Islet precursor cell (in vitro differentiated cells): ENCODE measurements at regions not wholly inside any gene's neighbourhood (a gene's known extent, or its start where the extent isn't known, plus 50 kb on each side); places are given as distances from the start of the nearest gene placed in this dataset.
"Not testable (repeated sequence)": the region's sequence is repeated elsewhere in the genome, so short reads cannot be mapped to it uniquely, and the experiment has no call there.

Source experiments
- DNase-seq: peaks from one replicate; pipeline ENCODE4 v3.0.0-alpha.2; 2018

DNA sequence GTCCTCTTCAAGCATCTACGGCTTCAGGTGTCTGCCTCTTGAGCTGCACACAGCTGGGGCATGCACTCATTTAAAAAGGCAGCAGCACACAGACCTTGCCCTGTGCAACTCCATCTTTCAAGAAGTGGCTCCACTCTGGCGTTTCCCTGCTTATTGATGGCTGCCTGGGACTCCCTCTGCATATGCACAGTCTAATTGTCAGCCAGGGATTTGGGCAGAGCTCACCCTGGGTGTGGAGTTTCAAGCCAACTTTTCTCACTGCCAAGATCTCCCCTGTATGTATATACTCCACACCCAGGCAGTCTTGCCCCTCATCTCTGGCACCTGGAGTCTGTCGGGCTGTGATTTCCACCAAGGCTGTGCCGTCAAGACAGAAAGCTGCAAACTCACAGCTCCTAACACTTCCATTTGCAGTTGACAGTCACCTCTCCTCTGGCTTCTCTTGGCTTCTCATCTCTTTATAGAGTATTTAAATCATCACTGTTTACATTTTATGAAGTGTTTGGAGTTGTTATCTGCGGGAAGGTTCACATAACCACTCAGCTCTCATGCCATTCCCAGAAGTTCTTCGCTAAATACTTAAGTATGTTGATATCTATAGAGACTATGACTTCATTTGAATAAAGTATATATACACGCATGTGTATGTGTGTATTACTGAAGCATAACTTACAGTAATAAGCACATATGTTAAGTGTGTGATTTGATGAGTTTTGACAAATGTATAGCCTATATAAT, 130.5 kb upstream of the ZNF469 start:
- not testable (repeated sequence) for DNase-seq

DNA sequence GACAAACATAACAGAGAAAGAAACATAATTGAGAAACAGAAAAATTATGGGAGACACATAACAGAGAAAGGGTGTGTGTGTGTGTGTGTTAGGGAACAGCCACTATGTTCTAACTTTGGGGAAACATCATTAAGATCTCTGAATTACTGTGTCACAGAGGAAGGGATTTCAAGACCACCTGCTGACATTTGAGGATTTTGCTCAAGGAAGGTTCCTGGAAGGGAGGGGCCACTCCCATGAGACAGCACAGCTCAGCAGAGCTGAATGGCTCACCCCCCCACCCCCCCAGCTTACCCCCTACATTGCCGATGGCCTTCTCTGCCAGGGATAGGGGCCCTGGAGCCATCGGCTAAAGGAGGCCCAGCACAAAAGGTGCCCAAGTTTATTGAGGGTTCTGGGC, 124.6 kb upstream of the ZNF469 start:
- DNase-seq, result not testable (repeated sequence)

GRCh38 chr16:88258764-88259525, 123.8 kb upstream of the ZNF469 start:
- peak; percentile 88 for DNase-seq

DNA sequence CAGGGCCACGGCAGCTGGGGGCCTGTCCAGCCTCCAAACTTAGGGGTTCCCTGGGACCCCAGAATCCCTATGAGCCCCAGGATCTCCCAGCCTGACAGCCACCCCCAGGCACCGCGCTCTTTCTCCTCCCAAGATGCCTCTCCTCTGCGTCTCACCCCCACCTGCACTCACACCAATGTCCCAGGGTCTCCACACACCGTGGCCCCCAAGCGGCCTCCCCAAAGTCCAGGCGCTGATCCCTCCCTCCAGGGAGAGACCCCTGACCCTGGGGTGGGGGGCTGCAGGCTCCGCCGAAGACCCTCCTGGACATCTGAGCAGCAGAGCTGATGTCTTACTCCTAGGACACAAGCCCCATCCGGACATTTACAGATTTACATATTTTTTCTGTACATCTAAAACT, 123.2 kb upstream of the ZNF469 start:
- not testable (repeated sequence) for DNase-seq

GRCh38 chr16:88260146-88260545, 122.6 kb upstream of the ZNF469 start:
- DNase-seq, result not testable (repeated sequence)

GRCh38 chr16:88260881-88261665, 121.7 kb upstream of the ZNF469 start:
- not testable (repeated sequence) for DNase-seq

DNA sequence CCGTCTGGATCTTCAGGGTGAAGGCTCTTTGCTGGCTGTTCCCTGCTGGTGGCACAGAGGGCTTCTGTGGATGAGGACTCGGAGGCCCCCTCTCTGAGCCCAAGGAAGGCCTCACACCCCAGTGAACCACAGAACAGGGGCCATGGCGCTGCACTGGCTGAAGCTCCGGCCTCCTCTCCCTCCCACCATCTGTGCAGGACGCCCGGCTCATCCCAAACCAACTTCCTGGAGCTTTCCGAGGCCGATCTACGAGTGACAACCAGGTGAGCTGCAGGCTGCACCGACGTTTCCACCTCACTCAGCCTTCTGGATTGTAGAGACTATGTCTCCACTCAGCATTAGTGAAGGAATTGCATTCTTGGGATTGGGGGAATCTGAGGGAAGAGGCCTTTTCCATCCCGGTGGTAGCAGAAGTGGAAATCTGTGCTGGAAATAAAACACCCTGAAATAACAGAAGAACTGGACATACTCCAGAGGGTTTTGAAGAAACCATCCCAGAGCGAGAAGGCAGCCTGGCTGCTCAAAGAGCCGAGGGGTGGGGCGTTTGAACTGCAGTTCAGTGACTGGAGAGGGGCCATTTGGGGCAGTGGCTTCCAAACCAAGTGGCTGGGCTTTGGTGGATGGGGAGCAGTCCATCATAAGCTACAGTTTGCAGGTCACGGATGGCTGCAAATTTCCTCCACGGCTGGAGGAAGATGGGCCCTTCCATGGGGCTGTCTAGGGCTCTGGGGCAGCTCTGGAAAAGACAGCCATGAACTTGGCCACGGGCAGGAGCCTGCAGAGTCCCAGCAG, 120.7 kb upstream of the ZNF469 start:
- not testable (repeated sequence) for DNase-seq

DNA sequence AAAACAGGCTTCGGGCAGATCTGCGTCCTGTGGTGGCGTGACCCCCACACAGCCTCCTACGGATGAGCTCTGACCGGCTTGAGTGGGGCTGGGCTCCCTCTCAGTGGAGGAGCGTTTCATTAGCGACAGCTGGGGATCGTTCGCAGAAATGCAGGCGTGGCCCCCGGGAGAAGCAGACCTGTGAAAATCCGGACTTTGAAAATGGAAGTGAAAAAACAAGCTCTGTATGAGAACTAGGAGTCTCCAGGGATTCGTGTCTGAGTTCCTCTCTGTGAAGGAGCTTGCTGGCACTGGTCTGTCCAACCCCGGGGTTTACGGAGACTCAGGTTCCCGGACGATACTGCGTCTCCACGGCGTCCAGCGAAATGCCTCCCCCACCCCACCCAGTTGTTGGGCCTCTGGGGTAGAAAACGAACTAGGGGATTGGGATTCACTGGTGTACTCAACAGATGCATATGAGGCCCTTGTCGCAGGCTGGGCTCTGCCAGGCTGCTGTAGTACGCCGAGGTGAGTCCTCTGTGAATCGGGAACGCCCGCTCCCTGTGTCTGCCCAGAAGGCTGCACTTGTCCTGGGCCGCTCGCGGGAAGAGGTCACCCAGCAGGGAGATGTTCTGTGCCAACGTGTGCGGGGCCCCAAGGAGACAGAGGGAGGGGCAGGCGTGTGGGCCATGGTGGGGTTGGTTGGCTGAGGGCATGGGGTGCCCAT, 119.7 kb upstream of the ZNF469 start:
- DNase-seq, result peak; percentile 75

DNA sequence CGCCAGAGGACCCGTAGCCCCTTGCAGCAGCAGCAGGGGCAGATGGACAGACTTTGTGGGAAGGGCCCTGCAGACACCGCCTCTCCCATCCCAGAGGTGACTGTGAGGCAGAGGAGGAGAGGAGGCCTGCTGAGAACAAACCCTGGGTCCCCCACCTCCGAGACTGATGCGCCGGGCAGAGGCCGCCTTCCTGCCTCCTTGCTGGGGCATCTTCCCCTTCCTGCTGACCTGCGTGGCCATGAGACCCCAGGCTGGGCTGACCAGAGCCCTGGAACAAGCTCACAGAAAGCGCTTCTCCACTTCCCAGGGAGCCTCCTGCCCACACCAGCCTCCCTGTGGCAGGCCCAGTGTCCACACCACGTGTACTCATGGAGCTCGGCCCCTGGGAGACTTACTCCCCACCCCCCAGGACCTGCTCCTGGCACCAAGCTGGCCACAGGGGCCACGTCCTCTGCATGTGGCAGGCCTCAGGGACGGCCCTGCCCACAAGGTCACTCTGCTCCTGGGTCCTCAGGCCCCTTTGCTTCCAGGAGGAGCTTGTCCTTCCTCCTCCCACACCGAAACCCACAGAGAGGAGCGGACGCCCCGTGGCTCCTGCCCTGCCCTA, 119.0 kb upstream of the ZNF469 start:
- not testable (repeated sequence) for DNase-seq

- DNase-seq, result peak; percentile 98
Measured at GRCh38 chr16:88264641-88265285, 118.0 kb upstream of the ZNF469 start.

DNA sequence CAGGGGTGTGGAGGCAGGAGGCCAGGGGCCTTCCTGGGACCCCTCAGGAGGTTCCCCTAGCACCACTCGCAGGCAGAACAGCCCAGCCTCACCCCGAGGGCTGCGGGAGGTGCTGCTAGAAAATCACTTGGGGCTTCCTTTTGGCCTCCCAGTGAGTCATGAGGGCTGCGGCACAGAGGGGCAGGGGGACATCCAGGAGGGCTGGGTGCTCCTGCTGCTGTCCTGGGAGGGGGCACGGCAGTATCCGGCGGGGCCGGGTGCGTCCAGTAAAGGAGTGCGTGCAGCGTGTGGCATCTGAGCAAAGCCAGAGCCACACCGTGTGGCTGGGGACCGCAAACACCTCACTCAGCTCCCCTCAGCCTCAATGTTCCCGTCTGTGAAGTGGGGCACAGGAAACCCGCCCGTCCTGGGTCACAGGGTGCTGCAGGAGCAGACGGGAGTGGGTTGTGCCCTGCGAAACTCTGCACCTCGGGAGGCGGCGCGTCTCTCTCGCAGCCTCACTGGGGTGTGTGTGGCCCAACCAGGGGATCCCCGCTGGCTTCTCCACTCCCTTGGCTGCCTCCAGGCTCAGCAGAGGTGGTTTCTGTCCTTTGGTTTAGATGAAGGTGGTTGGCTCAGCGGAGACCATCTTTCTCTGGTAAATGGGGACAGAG, 117.3 kb upstream of the ZNF469 start:
- not testable (repeated sequence) for DNase-seq

DNA sequence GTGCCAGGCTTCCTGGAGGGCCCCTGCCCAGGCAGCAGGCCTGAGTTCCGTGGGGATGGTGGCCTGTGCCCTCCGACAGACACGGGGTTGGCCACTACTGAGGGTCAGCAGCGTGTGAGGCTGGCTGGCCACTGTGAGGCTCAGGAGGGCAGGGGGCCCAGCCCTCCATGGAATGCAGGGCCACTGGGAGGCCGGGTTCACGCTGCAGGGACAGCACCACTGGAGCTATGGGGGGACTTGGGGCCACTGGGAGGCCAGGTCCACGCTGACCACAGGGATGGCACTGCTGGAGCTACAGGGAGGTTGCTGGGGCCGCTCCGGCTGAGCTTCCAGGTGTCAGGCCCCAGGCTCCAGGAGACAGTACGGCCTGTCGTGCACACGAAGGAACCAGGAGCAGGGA, 116.7 kb upstream of the ZNF469 start:
- DNase-seq, result not testable (repeated sequence)

DNA sequence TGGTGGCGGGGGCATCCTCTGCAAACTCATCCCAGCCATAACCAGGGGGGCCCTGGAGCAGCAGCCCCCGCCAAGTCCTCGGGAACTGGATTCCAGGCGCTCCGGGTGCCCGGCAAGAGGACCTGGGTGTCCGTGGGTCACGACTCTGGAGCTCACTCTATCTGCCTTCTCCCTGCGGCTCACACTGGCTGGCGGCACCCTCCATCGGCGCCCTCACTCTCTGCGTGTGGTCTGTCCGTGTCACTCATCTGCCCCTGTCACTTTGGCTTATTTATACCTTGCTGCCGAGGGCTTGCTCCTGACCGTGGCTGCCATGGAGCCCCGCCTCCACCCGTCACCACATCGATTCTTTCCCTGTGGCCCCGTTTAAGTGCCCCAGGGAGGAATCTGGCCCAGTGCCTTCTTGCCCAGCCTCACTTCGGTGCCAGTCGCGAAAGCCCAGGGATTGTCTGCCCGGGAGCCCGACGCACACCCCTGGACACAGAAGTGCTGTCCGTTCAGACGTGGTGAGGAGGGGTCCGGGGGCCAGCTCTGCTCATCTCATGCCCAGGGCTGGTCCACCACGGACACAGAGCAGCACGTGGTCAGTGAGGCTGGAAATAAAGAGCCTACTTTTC, 115.7 kb upstream of the ZNF469 start:
- DNase-seq, result not testable (repeated sequence)

DNA sequence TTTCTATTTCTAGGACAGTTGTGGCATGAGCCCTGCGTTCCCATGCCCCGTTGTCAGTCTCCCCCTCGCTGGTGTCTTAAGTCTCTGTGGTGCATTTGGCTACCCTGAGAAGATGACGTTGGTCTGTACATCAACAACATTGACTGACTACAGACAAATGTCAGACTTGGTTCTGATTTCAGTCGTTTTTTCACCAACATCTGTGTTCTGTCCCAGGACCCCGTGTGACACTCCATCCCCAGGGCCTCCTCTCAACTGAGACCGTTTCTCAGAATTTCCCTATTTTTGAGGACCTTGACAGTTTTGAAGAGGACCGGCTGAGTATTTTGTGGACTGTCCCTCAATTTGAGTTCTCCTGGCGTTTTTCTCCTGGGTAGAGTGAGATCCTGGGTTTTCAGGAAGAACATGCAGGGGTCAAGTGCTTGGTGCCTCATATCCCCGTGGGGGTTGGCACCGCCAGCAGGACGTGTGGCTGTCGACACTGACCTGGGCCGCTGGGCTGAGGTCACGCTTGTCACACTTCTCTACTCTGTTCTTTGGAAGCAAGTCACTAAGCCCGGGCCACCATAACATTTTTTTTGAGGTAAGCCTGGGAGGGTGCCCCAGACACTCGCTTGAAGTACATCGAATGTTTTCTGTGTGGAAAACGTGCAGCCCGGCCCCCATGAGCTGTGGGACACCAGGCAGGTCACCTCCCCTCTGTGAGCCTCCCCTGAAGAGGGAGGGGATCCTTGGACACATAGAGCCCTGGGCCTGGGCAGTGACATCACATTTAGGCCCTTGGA, 114.4 kb upstream of the ZNF469 start:
- DNase-seq, result not testable (repeated sequence)

GRCh38 chr16:88270171-88270790, 112.5 kb upstream of the ZNF469 start:
- peak; percentile 83 for DNase-seq

GRCh38 chr16:88271296-88271695, 111.5 kb upstream of the ZNF469 start:
- DNase-seq, result not testable (repeated sequence)

DNA sequence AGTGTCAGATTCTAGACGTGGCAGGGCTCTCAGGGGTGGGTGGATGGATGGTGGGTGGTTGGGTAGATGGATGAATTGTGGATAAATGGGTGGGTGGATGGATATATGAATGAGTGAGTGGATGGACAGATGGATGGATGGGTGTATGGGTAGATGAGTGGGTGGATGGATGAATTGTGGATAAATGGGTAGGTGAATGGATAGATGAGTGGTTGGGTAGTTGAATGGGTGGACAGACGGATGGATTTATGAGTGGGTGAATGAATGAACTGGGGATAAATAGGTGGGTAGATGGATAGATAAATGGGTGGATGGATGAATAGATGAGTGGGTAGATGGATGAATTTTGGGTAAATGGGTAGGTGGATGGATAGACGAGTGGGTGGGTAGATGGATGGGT, 111.0 kb upstream of the ZNF469 start:
- not testable (repeated sequence) for DNase-seq

GRCh38 chr16:88272437-88272836, 110.3 kb upstream of the ZNF469 start:
- not testable (repeated sequence) for DNase-seq
